Urothelium cell line (cell line): ENCODE measurements at regions not wholly inside any gene's neighbourhood (a gene's known extent, or its start where the extent isn't known, plus 50 kb on each side); places are given as distances from the start of the nearest gene placed in this dataset.
"Not testable (repeated sequence)": the region's sequence is repeated elsewhere in the genome, so short reads cannot be mapped to it uniquely, and the experiment has no call there.

Experiments
- DNase-seq: peaks from one replicate; pipeline ENCODE4 v3.0.0; 2011; ENCODE audit warnings: low spot score, mixed read lengths
- FAIRE-seq: peaks from 2 replicates; lab custom pipeline; 2011; peaks lifted over from hg19 to GRCh38; lab: Jason Lieb, UNC

- no peak for FAIRE-seq
- no peak for DNase-seq
Observed at GRCh38 chr16:31718998-31719397, 154.6 kb upstream of the ZNF267 start.

- FAIRE-seq (no peak), DNase-seq (no peak)
Observed at GRCh38 chr16:31727553-31727952, 146.1 kb upstream of the ZNF267 start.

GRCh38 chr16:31734265-31734664 lies 139.3 kb upstream of the ZNF267 start:
- DNase-seq (no peak), FAIRE-seq (no peak)

GRCh38 chr16:31745098-31745497 lies 128.5 kb upstream of the ZNF267 start:
- not testable (repeated sequence) for FAIRE-seq, DNase-seq

GRCh38 chr16:31745900-31746299 lies 127.7 kb upstream of the ZNF267 start:
- FAIRE-seq (no peak), DNase-seq (no peak)

GRCh38 chr16:31754998-31755615 lies 118.5 kb upstream of the ZNF267 start:
- no peak for DNase-seq
- FAIRE-seq: no peak

- DNase-seq (no peak), FAIRE-seq (no peak)
Observed at GRCh38 chr16:31764103-31764502, 109.5 kb upstream of the ZNF267 start.

- DNase-seq: no peak
- FAIRE-seq: no peak
Observed at GRCh38 chr16:31767267-31767666, 106.3 kb upstream of the ZNF267 start.

- no peak for DNase-seq
- no peak for FAIRE-seq
Observed at GRCh38 chr16:31780342-31780741, 93.3 kb upstream of the ZNF267 start.

GRCh38 chr16:31785126-31785525 lies 88.5 kb upstream of the ZNF267 start:
- FAIRE-seq (no peak), DNase-seq (no peak)

- FAIRE-seq (no peak), DNase-seq (no peak)
Observed at GRCh38 chr16:31807086-31807485, 66.5 kb upstream of the ZNF267 start.

GRCh38 chr16:31810863-31811262 lies 62.7 kb upstream of the ZNF267 start:
- no peak for DNase-seq
- FAIRE-seq: no peak

- DNase-seq, FAIRE-seq: not testable (repeated sequence)
Observed at GRCh38 chr16:31816141-31816540, 57.5 kb upstream of the ZNF267 start.

GRCh38 chr16:31819386-31819785 lies 54.2 kb upstream of the ZNF267 start:
- DNase-seq: no peak
- no peak for FAIRE-seq

GRCh38 chr16:31819948-31820347 lies 53.7 kb upstream of the ZNF267 start:
- DNase-seq: no peak
- no peak for FAIRE-seq
